HG02938 (cell line): ENCODE measurements at regions not wholly inside any gene's neighbourhood (a gene's known extent, or its start where the extent isn't known, plus 50 kb on each side); places are given as distances from the start of the nearest gene placed in this dataset.
"Not testable (repeated sequence)": the region's sequence is repeated elsewhere in the genome, so short reads cannot be mapped to it uniquely, and the experiment has no call there.

Experiments used
- ATAC-seq: cut with Tn5 transposase; IDR thresholded peaks from one replicate; pipeline ENCODE4 v1.9.1; 2021; ENCODE audit warnings: mild to moderate bottlenecking, moderate library complexity; ENCODE audit not compliant: unreplicated experiment

DNA sequence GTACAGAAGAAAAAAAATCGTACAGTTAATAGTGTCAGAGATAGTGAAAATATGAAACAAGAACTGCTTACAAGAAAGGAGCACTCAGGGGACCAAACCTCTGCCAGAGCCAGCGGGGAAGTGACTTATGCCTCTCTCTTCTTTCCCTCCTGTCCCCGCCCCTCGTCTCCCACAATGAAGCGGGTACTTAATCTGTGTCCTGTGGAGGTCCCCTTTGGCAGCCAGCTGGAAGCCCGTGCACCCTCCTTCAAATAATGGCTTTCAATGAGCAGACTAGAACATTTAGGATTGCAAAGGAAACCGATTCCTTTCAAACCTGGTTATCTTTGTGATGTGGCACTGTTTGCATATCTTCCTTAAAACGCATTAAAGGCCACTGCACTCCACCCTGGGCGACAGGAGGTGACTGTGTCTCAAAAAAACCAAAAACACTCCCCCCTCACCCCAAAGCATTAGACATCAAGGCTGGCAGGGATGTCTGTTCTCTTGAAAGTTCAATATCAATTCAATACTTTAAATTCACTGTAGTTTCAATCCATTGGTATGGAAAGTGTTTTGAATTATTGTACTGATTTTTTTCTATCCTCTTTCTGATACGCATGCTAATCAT is 51.7 kb downstream of the PPIAL4C start:
- ATAC-seq = not testable (repeated sequence)

DNA sequence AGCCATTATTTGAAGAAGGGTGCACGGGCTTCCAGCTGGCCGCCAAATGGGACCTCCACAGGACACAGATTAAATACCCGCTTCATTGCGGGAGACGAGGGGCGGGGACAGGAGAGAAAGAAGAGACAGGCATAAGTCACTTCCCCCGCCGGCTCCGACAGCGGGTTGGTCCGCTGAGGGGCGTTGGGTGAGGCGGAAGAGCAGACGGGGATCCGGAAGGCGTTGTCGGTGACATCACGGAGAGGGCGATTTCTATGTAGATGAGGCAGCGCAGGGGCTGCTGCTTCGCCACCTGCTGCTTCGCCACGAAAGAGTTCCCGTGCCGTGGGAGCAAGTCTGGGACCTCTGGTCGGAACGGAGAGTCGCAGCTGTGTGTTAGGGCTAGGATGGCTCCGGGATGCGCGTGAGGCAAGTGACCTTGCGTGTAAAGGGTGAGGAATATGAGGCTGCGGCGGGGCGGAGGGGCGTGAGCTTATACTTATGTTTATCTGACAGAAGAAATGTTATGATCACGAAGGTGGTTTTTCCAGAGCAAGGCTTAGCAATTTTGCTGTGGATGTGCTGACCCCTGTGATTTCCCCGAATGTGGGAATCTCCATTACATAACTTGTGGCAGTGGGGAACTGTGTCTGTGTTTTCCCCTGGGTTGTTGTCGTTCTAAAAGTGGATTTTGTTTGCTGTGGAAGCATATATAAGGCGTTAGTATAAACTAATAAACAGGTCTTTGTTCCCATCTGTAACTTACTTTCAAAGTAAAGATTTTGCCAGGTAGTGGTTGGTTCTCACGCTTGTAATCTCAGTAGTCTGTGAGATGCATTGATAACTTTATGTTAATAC is 52.9 kb downstream of the PPIAL4C start:
- ATAC-seq = peak; percentile 85

DNA sequence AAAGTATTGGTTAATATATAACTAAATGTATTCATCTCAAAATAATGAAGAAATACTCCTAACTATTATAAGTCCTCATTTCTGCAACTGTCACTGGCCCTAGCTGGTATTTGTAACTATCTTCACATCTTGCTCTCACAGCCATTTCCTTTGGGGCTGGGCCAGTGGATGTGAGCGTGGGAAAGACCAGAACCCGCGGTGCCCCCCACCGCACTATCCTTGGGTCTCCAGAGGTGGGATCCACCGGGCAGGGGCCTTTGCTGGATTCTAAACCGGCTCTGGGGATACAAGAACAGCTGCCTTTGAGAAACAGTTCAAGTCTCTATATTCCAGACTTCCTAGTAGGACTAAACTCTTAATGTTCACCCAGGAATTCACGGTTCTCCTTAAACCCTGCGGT is 54.8 kb downstream of the PPIAL4C start:
- ATAC-seq = not testable (repeated sequence)

DNA sequence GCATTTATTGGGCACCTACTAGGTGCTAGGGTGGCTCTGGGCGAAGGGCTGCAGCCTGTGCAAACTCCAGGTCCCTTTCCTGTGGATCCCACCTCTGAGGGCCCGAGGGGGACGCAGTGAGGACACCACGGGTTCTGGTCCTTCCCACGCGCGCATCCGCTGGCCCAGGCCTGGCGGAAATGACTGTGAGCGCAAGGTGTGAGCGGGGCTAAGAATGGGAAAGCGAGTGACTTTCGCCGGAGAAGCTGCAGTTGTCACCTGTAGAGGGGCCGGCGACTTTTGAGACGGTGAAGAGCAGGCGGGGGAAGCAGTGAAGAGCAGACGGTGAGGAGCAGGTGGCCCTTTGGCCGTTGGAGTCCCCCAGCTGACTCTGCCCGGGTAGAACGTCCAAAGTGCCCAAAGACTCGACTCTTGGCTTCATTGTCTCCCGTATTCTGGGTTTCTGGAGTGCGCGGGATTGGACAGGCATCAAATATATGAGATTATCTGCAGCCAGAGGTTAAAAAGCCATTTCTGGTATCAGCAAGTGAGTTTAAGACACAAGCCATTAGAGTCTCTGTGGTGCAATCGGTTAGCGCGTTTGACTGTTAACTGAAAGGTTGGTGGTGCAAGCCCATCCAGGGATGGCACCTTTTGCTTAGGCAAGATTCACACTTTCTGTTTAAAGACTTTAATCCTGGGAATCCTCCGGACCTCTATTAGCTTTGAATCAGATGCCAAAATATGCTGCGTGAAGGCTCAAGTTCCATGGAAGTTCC is 55.4 kb downstream of the PPIAL4C start:
- ATAC-seq = not testable (repeated sequence)

DNA sequence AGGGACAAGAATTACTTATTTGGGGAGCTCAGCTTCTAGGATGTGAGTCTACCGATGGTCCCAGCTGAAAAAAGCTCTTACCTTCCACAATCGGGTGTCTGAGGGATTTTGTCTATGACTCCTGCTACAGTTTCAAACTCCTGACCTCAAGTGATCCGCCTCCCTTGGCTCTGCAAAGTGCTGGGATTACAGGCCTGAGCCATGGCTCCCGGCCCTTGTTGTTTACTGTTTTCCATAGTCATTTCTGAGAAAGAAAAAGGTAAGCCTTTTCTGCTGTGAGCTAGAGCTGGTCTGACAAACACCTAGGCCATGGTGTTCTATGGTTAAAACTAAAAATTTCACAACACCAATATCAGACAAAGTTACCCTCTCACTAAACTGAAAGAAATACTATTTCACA is 57.5 kb downstream of the PPIAL4C start:
- ATAC-seq = not testable (repeated sequence)

DNA sequence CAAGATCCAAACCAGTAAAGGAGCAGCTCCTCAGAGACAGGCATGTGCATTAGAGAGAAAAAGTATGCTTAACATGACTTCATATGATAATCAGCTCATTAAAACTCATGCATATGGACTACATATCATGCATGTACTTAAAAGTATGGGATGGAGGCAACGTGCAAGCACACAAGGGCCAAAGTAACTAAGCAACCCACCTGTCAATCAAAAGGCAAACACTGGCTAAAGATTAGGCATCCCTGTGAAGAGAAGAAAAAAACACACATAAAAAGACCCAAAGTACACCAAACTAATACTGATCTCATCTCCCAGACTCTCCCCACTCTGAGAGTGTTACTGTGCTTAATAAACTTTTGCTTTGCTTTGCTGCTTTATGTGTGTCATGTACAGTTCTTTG is 61.2 kb downstream of the PPIAL4C start:
- ATAC-seq = not testable (repeated sequence)

DNA sequence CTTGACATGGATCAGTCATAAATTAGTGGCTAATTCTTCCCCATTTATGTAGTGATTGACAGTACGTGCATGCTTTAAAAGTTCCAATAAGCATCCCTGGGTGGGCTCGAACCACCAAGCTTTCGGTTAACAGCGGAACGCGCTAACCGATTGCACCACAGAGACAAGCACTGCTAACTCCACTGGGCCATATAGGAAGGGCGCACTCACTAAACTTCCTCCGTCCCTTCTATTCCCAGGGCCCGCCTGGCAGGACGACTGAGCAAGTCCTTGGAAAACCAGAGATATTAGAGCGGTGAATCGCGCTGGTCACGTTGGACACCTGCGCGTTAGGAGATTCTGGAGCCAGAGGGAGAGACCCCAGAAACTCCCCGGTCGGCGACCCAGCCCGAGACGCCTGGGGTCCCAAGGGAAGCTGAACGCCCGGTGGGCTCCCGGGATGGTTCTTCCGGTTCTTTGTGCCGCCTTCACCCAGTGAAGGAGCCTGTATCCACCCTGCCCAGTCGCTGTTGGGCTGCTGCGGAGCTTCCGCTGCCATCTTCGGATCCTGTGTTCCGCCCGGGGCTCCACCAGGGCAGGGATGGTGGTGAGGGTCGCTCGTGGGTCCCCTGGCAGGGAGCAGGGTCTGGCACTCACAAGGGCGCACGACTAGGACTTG is 62.8 kb downstream of the PPIAL4C start:
- ATAC-seq = not testable (repeated sequence)

DNA sequence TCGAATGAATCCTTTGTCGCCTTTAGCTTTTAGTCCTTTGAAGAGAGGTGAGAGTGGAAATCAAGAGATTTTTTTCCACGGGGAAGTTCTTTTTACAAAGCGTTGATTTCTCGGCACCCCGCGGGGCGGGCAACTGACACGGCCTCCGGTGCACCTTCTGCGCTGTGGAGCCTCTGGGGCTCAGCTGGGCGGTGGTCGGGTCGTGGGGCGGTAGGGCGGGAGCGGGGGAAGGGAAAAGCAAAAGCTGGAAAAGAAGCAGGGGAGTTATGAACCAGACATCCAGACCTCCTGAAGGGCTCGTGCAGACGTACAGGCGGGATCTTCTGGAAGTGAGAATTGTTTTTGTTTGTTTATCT is 63.3 kb downstream of the PPIAL4C start:
- ATAC-seq = not testable (repeated sequence)

DNA sequence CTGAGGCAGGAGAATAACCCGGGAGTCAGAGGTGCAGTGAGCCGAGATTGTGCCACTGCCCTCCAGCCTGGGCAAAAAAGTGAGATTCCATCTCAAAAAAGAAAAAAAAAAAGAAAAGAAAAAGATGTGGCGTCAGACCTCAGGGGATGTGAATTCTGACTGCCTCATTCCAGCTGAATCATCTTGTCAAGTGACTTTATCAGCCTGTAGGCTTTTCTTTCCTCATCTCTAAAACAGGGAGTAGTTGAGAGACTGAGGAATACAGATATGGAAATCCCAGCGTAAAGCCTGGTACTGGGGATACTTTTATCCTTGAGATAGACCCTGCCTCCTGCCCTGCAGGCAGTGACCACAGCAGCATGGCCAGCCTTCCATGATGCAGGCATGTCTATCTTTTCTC is 74.1 kb downstream of the PPIAL4C start:
- ATAC-seq = not testable (repeated sequence)

DNA sequence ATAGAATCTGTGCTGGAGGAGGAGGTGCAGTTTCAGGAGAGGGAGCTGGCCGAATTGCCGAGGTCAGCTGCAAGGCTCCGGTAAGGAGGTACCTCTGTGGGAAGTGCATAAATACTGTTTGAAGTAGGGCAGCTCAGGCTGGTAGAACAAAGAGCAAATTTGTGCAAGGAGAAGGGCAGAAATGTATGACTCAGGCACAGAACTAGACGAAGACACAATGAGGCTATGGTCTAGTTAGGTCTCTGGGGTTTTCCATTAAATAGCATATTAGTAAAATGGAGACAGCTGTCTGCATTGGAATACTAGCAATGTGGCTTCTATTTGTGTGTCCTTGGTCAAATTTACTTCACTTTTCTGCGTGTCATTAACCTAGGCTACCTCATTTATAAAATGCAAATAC is 74.5 kb downstream of the PPIAL4C start:
- ATAC-seq = not testable (repeated sequence)

DNA sequence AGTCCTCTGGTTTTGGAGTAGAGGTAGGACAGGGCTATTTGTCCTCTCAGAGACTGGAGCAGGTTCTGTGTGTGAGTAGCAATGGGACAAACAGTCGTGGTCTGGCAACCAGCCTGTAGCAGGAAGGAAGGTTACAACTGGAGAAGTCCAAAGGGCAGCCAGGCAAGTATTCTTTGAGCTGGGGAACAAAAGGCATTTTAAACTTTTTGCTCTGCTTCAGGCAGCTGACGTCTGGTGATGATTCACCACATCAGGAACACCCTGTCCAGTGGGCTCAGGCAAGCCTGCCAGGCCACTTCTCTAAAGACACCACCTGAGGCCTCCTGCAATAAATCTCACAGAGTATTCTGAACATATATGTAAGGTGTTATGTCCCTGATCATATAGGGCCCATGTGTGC is 81.0 kb downstream of the PPIAL4C start:
- not testable (repeated sequence) for ATAC-seq

DNA sequence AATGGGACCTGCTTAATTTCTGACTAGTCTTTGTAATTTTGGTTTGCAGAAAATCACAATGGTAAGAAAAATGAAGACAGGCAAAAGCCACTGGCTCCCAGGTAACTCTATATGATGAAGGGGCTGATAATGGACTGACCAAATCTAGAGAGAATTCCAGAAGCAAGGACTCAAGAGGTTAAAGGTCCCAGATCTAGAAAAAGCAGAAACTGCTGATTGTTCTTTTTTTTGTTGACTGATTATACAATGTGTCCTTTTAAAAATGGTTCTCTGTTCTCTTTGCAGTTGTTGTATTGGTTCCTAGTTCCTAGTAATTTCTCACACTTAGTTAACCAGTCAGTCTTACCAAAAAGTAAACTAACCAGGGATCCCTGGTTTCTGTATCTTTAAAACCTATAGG is 81.4 kb downstream of the PPIAL4C start:
- not testable (repeated sequence) for ATAC-seq

DNA sequence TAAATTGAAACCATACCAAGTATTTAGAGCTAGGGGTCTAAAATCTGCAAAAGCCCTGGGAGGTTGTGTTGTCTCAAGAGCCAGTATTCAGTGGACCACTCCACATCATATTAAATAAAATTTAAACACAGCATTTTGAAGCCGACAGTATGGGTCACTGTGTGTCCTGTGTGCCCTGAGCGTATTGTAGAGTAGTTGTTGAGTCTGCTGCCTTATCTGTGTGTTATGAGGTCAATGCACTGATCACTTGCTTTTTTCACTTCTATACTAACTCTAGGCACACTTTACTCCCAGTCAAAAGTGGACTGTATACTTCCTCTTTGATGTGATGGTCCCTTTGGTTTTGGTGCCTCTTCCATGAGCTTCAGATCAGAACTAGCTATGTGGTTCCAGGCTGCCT is 81.9 kb downstream of the PPIAL4C start:
- not testable (repeated sequence) for ATAC-seq

DNA sequence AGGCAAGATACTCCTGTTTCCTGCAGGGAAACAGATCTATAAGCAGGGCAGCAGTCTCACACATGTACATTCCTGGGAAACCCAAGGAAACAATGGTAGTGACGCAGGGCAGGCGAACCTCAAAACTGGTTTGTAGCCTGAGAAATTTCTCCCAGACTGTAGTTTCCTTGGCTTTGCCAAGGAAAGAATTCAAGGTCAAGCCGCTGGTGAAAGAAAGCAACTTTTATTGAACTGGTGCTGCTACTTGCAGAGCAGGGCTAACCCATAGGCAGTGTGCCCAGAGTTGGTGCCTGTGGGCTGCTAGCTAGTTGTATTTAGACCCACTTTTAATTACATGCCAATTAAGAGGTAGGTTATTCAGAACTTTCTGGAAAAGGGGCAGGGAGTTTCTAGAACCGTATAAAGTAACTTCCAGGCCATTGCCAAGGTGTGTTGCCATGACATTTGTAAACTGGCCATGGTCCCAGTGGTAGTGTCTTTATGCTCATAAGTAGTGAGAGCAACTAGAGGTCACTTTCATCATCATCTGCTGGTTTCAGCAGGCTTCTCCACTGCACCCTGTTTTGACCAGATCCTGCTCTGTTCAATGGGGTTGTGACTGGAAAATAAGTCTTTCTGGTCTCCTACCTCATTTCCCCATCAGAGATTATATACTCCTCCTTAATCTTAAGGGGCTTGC is 89.7 kb downstream of the PPIAL4C start:
- not testable (repeated sequence) for ATAC-seq

DNA sequence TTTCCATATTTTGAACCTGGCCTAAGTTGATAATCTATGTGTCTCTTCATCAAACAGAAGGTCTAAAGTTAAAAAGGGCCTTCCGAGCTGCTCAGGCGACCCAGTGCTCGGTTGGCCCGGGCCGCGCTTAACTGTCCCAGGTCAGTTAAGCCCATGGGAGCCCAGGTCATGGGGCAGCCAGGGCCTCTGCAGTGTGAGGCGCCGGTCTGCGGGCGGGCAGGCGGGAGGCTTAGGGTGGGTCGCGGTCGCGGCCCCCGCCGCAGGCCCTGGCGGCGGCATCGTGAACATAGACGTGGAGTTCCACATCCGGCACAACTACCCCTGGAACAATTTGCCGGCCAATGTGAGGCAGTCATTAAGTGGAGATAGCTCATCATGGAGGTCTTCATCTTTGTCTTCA is 91.3 kb downstream of the PPIAL4C start:
- not testable (repeated sequence) for ATAC-seq

DNA sequence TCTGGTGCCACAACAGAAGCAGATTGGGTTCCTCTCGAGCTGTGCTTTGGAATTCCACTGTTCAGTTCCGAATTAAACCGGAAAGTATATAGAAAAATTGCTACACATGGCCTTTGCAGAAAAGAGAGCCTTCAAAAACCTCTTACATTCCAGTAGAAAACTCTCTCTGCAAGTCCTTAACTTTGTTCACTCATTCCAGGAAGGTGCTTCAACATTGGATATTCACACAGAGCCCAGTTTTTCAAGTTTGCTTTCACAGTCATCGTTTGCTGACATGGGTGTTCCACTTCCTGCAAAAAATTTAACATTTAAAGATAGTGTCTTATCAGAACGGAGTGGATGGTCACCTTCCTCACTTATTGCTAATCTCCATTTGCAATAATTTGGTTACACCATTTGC is 93.7 kb downstream of the PPIAL4C start:
- not testable (repeated sequence) for ATAC-seq

DNA sequence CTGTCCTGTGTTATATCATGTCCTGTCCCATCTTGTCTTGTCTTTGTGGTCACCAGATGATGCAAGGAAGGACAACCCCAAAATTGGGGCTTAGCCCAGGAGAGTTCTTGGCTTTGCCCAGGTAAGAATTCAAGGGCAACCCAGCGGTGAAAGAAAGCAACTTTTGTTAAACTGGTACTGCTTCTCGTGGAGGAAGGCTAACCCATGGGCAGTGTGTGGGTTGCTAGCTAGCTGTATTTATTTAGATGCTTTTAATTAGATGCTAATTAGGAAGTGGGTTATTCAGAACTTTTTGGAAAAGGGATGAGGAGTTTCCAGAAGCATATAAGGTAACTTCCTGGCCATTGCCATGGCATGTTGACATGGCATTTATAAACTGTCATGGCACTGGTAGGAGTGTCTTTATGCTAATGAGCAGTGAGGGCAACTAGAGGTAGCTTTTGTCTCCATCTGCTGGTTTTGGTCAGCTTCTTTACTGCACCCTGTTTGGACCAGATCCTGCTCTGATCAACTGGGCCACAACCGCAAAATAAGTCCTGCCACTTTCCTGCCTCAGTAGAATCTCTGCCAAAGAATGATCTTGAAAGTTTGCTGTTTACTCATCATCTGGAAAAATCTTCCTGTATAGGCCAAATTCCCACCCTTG is 95.8 kb upstream of the FCGR1A start:
- ATAC-seq = peak; percentile 75

DNA sequence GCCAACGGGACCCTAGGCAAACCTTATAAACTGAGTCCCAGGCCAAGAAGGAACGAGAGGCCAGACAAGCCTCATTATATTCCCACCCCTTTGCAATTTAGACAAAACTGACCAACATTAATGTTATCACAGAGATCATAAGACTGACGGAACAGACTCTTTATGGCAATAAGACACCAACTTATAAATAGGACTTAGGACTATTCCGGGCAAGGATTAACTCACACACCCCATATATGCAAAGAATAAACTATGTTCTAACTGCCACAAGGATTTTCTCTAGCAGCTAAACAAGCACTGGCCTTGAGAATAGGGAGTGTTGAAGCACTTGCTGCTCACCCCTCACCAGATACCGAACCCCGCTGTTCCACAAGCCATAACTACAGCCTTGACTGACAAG is 91.1 kb upstream of the FCGR1A start:
- ATAC-seq = not testable (repeated sequence)

DNA sequence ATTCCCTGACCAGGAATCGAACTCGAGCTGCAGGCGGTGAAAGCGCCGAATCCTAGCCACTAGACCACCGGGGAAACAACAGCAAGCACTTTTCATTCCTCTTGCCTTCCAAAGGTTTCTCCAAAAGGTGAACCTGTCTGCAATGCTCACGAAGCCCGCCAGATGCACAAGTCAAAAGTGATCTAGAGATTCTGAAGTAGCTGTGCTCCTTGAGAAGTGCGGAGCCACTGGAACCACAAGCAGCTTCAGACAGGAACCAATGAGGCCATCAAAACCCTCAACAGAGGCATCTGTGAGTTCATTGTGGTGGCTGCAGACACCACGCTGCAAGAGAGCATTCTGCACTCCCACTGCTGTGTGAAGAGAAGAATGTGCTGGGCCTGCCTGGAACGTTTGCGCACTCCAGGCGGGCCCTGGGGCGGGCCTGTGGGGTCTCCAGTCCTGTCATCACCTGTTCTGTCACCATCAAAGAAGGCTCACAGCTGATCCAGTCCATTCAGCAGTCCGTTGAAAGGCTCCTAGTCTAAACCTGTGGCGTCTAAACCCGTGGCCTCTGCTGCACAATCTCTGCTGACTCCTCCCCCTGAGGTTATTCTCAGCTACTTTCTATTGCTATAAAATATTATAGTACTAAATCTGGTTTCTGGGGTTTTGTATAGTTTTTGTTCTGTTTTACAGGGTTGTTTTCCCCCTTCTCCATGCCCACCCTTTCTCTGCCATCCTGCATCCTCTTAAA is 89.5 kb upstream of the FCGR1A start:
- ATAC-seq = not testable (repeated sequence)
